ENCODE measurements at regions not wholly inside any gene's neighbourhood (a gene's known extent, or its start where the extent isn't known, plus 50 kb on each side); places are given as distances from the start of the nearest gene placed in this dataset.

DNA sequence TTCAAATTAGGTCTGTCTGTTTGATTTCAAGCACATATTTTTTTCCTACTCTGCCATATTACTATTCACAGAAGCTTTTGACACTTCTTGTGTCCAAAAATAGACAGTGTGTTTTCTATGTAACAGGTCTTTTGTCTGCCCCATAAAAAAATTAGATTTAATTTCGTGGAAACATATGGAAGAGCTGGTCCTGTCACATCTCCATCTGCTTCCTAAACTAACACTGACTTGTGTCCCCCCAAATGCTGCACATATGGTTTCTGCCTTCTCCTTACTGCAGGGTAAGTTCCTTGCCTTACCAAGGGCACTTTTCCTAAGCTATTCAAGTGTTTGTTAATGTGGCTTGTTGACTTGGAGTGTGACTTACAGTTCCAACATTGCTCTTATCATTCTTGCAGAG, 340.7 kb upstream of the ARX start:
- Histone ChIP-seq H3K4me1 (ENCODE audit: insufficient read depth) (no peaks in the 10 kb centered on the region), H3K27me3 (no peaks in the 10 kb centered on the region), H3K9me2 (replicated peaks; ENCODE audit: insufficient read depth) (no peaks in the 10 kb centered on the region), H3K9me3 (ENCODE audit: low read depth) (no peaks in the 10 kb centered on the region), H3K27ac (no peak overlapping the region), H3K4me3 (no peak overlapping the region), H3K79me2 (no peaks in the 10 kb centered on the region), H3K4me2 (no peak overlapping the region), H4K20me1 (ENCODE audit: insufficient read depth, poor library complexity, severe bottlenecking) (no peaks in the 10 kb centered on the region), H2AFZ (no peak overlapping the region), H3K36me3 (replicated peaks; ENCODE audit: insufficient read depth, low read depth) (no peaks in the 10 kb centered on the region)
- TF ChIP-seq, protein P1, sequence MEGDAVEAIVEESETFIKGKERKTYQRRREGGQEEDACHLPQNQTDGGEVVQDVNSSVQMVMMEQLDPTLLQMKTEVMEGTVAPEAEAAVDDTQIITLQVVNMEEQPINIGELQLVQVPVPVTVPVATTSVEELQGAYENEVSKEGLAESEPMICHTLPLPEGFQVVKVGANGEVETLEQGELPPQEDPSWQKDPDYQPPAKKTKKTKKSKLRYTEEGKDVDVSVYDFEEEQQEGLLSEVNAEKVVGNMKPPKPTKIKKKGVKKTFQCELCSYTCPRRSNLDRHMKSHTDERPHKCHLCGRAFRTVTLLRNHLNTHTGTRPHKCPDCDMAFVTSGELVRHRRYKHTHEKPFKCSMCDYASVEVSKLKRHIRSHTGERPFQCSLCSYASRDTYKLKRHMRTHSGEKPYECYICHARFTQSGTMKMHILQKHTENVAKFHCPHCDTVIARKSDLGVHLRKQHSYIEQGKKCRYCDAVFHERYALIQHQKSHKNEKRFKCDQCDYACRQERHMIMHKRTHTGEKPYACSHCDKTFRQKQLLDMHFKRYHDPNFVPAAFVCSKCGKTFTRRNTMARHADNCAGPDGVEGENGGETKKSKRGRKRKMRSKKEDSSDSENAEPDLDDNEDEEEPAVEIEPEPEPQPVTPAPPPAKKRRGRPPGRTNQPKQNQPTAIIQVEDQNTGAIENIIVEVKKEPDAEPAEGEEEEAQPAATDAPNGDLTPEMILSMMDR (IDR thresholded peaks at IDR 0.05; ENCODE audit: poor library complexity), result no peak
- no peak for TF ChIP-seq EZH2phosphoT487 (IDR thresholded peaks at IDR 0.05; ENCODE audit: low read depth, severe bottlenecking, unreplicated experiment)
- no peak for TF ChIP-seq EZH2 (IDR thresholded peaks at IDR 0.05; ENCODE audit: borderline replicate concordance)
- 28% methylated on average over 1 of the region's 1 CpG for WGBS (ENCODE audit: low lambda C conversion rate, missing lambda C conversion rate)
- DNase-seq (ENCODE audit: low spot score), result no peak

DNA sequence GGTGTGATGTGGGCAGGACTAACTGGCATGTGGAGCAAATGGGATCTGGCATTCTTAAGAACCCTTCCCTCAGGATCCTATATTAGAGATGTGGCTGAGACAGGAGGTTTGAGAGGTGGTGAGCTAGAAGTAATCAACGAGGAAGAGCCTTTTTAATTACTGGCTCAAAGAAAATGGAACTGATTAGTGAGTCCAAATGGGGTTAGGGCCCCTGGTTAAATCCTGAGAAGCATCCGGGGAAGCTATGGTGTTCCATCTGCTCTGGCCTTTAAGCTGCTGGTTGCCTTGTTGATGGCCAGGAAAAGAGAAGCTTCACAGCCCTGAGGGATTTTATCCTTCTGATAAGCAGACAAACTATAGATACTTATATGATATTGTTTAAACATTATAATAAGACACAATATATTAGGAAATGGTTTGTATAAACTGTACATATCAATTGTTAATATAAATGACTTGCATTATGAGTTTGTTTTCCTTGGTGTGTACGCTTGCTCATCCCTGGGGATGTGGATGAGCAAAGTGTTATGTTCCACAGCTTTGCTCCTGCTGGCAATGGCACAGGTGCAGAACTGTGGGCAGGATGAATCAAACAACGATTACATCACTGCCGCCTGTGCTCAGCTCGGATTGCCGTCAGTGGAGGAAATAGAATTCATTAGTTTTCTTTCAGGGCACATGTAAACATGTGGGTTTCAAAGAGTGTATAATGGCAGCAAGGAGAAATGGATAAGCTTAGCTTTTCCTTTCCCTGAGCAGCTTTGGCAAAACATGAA, 328.6 kb upstream of the ARX start:
- H2AFZ ChIP-seq, result no peak overlapping the region
- WGBS (ENCODE audit: low lambda C conversion rate, missing lambda C conversion rate), result 78% methylated on average over 7 of the region's 7 CpGs
- TF ChIP-seq EZH2 (IDR thresholded peaks at IDR 0.05; ENCODE audit: borderline replicate concordance), result no peak

DNA sequence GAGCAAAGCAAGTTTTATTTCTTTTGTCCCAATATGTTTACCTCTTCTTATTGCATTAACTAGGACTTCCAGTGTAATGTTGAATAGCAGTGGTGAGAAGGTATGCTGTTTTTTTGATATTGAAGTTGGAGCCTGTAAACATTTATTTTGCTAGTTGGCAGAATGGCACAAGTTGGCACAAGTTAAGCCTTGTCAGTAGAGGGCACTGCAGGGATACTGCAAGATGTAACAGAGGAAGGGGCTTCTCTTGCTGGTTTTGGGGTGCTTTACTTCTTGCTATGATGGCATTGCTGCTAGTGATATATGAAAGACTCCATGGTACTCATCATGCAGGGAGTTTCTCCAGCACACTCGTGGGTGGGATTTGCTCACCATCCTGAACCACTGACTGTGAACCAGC, 327.3 kb upstream of the ARX start:
- TF ChIP-seq EZH2phosphoT487 (IDR thresholded peaks at IDR 0.05; ENCODE audit: low read depth, severe bottlenecking, unreplicated experiment) (no peak), EZH2 (IDR thresholded peaks at IDR 0.05; ENCODE audit: borderline replicate concordance) (no peak)
- TF ChIP-seq, protein P1 (IDR thresholded peaks at IDR 0.05; ENCODE audit: poor library complexity), result no peak
- no peaks in the 10 kb centered on the region for H3K9me2 ChIP-seq (replicated peaks; ENCODE audit: insufficient read depth)
- H3K36me3 ChIP-seq (replicated peaks; ENCODE audit: insufficient read depth, low read depth), result no peaks in the 10 kb centered on the region
- no peaks in the 10 kb centered on the region for H4K20me1 ChIP-seq (ENCODE audit: insufficient read depth, poor library complexity, severe bottlenecking)
- WGBS (ENCODE audit: low lambda C conversion rate, missing lambda C conversion rate), result 44% methylated on average over 1 of the region's 1 CpG
- no peaks in the 10 kb centered on the region for H3K79me2 ChIP-seq
- H3K4me3 ChIP-seq, result no peak overlapping the region
- no peak overlapping the region for H3K4me2 ChIP-seq
- no peak overlapping the region for H3K27ac ChIP-seq
- H3K27me3 ChIP-seq, result no peaks in the 10 kb centered on the region
- no peaks in the 10 kb centered on the region for H3K9me3 ChIP-seq (ENCODE audit: low read depth)
- H2AFZ ChIP-seq, result no peak overlapping the region
- no peaks in the 10 kb centered on the region for H3K4me1 ChIP-seq (ENCODE audit: insufficient read depth)
- no peak for DNase-seq (ENCODE audit: low spot score)

More for the DNA sequence above, 328.6 kb upstream of the ARX start:
- H3K4me2 ChIP-seq, result no peak overlapping the region
- no peaks in the 10 kb centered on the region for H3K9me3 ChIP-seq (ENCODE audit: low read depth)
- no peaks in the 10 kb centered on the region for H3K79me2 ChIP-seq
- H4K20me1 ChIP-seq (ENCODE audit: insufficient read depth, poor library complexity, severe bottlenecking), result no peaks in the 10 kb centered on the region
- no peak for DNase-seq (ENCODE audit: low spot score)
- H3K9me2 ChIP-seq (replicated peaks; ENCODE audit: insufficient read depth), result no peaks in the 10 kb centered on the region
- no peaks in the 10 kb centered on the region for H3K27me3 ChIP-seq
- H3K4me1 ChIP-seq (ENCODE audit: insufficient read depth), result no peaks in the 10 kb centered on the region
- no peaks in the 10 kb centered on the region for H3K36me3 ChIP-seq (replicated peaks; ENCODE audit: insufficient read depth, low read depth)
- no peak overlapping the region for H3K27ac ChIP-seq
- no peak overlapping the region for H3K4me3 ChIP-seq

GRCh38 chrX:25337841-25338240, 322.1 kb upstream of the ARX start:
- Histone ChIP-seq H3K36me3 (replicated peaks; ENCODE audit: insufficient read depth, low read depth) (no peaks in the 10 kb centered on the region), H3K9me3 (ENCODE audit: low read depth) (no peaks in the 10 kb centered on the region), H3K27me3 (no peaks in the 10 kb centered on the region), H3K27ac (no peak overlapping the region), H3K9me2 (replicated peaks; ENCODE audit: insufficient read depth) (no peaks in the 10 kb centered on the region), H3K4me1 (ENCODE audit: insufficient read depth) (no peaks in the 10 kb centered on the region), H2AFZ (no peak overlapping the region), H3K4me2 (no peak overlapping the region), H3K4me3 (no peak overlapping the region), H3K79me2 (no peaks in the 10 kb centered on the region), H4K20me1 (ENCODE audit: insufficient read depth, poor library complexity, severe bottlenecking) (no peaks in the 10 kb centered on the region)
- TF ChIP-seq, protein P1 (IDR thresholded peaks at IDR 0.05; ENCODE audit: poor library complexity), result no peak
- no peak for TF ChIP-seq EZH2 (IDR thresholded peaks at IDR 0.05; ENCODE audit: borderline replicate concordance)
- TF ChIP-seq EZH2phosphoT487 (IDR thresholded peaks at IDR 0.05; ENCODE audit: low read depth, severe bottlenecking, unreplicated experiment), result no peak
- WGBS (ENCODE audit: low lambda C conversion rate, missing lambda C conversion rate), result 84% methylated on average over 7 of the region's 7 CpGs
- no peak for DNase-seq (ENCODE audit: low spot score)
